ENCODE measurements at regions not wholly inside any gene's neighbourhood (a gene's known extent, or its start where the extent isn't known, plus 50 kb on each side); places are given as distances from the start of the nearest gene placed in this dataset.
A peak's percentile ranks its signal among the peaks of the same experiment; 100 is the strongest.

DNA sequence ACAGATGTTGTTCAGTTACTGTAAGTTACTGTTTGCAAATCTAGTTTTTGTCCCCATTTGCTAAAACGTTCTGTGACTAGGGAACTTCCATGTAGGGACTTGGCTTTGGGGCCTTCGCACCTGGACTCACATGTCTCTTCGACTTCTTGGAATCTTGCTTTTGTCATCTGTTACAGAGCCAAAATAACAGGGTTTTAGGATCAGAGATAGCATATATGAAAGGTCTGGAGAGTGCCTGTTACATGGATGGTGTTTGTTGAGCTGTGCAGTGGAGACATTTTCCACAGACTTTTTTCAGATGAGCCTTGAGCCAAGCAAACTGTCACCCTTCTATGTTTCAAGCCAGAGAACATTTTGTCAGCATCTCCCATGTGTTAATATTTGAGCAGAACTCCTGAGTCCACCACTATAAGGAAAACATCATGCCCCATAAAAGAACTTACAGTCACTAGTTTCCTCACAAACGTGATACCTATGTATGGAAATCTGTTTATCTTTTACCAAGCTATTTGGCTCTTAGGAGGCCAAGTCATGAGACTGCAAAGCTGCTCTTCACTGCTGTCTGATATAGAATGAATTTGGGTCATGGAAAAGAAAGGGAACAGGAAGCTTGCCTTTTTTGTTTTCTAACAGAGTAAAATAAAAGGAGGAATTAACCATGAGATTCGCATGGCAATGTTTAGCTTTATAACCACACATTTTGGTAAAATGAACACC lies 818.6 kb upstream of the IGFBP3 start:
- Histone ChIP-seq H3K9me3 (no peaks in the 10 kb centered on the region), H3K4me3 (no peak overlapping the region), H3K27me3 (no peaks in the 10 kb centered on the region), H3K27ac (peak overlapping the region in 4 of 12 donors; percentile 3 to 58 (median 11)), H3K36me3 (no peaks in the 10 kb centered on the region), H3K4me1 (peaks cover 0 to 21% (median 2%) of the 10 kb centered on the region in 12 donors)
- intact Hi-C loops (cut with DNase I) = loop anchor here in 1 of 10 donors (10.0 kb wide), 1 partner anchor 125 kb away; no protein-coding TSS in a partner anchor
- 62 to 68% (median 65%) methylated on average over 5 of the region's 5 CpGs for WGBS, 4 donors
- peak; percentile 36 to 76 (median 63) for ATAC-seq
- DNase-seq = no peak
- TF ChIP-seq CTCF (IDR thresholded peaks at IDR 0.05) = no peak
- no peak for TF ChIP-seq POLR2A (IDR thresholded peaks at IDR 0.05)

GRCh38 chr7:46738796-46739195 lies 817.7 kb upstream of the IGFBP3 start:
- Histone ChIP-seq H3K4me1 (peaks cover 0 to 21% (median 2%) of the 10 kb centered on the region in 12 donors), H3K27me3 (no peaks in the 10 kb centered on the region), H3K9me3 (peaks cover 0 to 7% (median 0%) of the 10 kb centered on the region in 12 donors), H3K27ac (no peak overlapping the region), H3K4me3 (no peak overlapping the region), H3K36me3 (no peaks in the 10 kb centered on the region)
- intact Hi-C loops (cut with DNase I) = no loop called here
- TF ChIP-seq CTCF (IDR thresholded peaks at IDR 0.05) = no peak
- TF ChIP-seq POLR2A (IDR thresholded peaks at IDR 0.05) = no peak
- WGBS, 4 donors = 91 to 95% (median 92%) methylated on average over 5 of the region's 5 CpGs
- ATAC-seq (no peak), DNase-seq (no peak)

GRCh38 chr7:46738165-46738564 lies 817.1 kb upstream of the IGFBP3 start:
- H3K27me3 ChIP-seq = no peaks in the 10 kb centered on the region
- peaks cover 0 to 21% (median 2%) of the 10 kb centered on the region in 12 donors for H3K4me1 ChIP-seq
- H3K9me3 ChIP-seq = peaks cover 0 to 7% (median 0%) of the 10 kb centered on the region in 12 donors
- DNase-seq = no peak
- no peak overlapping the region for H3K4me3 ChIP-seq
- H3K36me3 ChIP-seq = no peaks in the 10 kb centered on the region
- 96 to 99% (median 98%) methylated on average over 5 of the region's 5 CpGs for WGBS, 4 donors
- TF ChIP-seq POLR2A (IDR thresholded peaks at IDR 0.05) = no peak
- no peak for TF ChIP-seq CTCF (IDR thresholded peaks at IDR 0.05)
- no peak for ATAC-seq
- no peak overlapping the region for H3K27ac ChIP-seq
- intact Hi-C loops (cut with DNase I) = no loop called here

GRCh38 chr7:46725838-46726237 lies 804.8 kb upstream of the IGFBP3 start:
- intact Hi-C loops (cut with DNase I) = no loop called here
- TF ChIP-seq CTCF (IDR thresholded peaks at IDR 0.05) = no peak
- no peak for TF ChIP-seq POLR2A (IDR thresholded peaks at IDR 0.05)
- no peak for ATAC-seq
- Histone ChIP-seq H3K27me3 (no peaks in the 10 kb centered on the region), H3K4me3 (no peak overlapping the region), H3K9me3 (peaks cover 0 to 22% (median 3%) of the 10 kb centered on the region in 12 donors), H3K4me1 (no peaks in the 10 kb centered on the region), H3K36me3 (no peaks in the 10 kb centered on the region), H3K27ac (no peak overlapping the region)
- no peak for DNase-seq

Data from heart left ventricle (tissue), 16 donors.